KMS-11 (cell line): ENCODE measurements at regions not wholly inside any gene's neighbourhood (a gene's known extent, or its start where the extent isn't known, plus 50 kb on each side); places are given as distances from the start of the nearest gene placed in this dataset.

Experiments used
- H2AFZ ChIP-seq: fragments of 200-600 bp; sonication (generic); 2 replicates; pipeline ENCODE4 v1.6.1; 2016; ENCODE audit warnings: antibody characterized with exemption, mixed run types, low read depth
- H3K27ac ChIP-seq: fragments of 200-600 bp; sonication (generic); 2 replicates; pipeline ENCODE4 v1.6.1; 2016; ENCODE audit warnings: mild to moderate bottlenecking, mixed run types
- H3K27me3 ChIP-seq: fragments of 200-600 bp; sonication (generic); 2 replicates; pipeline ENCODE4 v1.6.1; 2017; ENCODE audit warnings: mild to moderate bottlenecking, low read depth, mixed run types, moderate library complexity; ENCODE audit not compliant: insufficient read depth
- H3K36me3 ChIP-seq: fragments of 200-600 bp; sonication (generic); 2 replicates; pipeline ENCODE4 v1.6.1; 2017; ENCODE audit warnings: mild to moderate bottlenecking, mixed run types; ENCODE audit not compliant: insufficient read depth
- H3K4me1 ChIP-seq: fragments of 200-600 bp; sonication (generic); 2 replicates; pipeline ENCODE4 v1.6.1; 2016; ENCODE audit warnings: mild to moderate bottlenecking, low read depth, mixed run types; ENCODE audit not compliant: poor library complexity, severe bottlenecking
- H3K4me2 ChIP-seq: fragments of 200-600 bp; sonication (generic); 2 replicates; pipeline ENCODE4 v1.7.0; 2016; ENCODE audit warnings: mild to moderate bottlenecking, mixed run types
- H3K4me3 ChIP-seq: fragments of 200-600 bp; sonication (generic); IDR thresholded peaks from 2 replicates; pipeline ENCODE4 v1.6.1; 2017; ENCODE audit warnings: low read depth, low read length, mixed read lengths; ENCODE audit not compliant: insufficient read depth
- H3K79me2 ChIP-seq: fragments of 200-600 bp; sonication (generic); 2 replicates; pipeline ENCODE4 v1.6.1; 2016; ENCODE audit warnings: low read depth, mixed run types; ENCODE audit not compliant: insufficient read depth
- H3K9ac ChIP-seq: fragments of 200-600 bp; sonication (generic); 2 replicates; pipeline ENCODE4 v1.6.1; 2016; ENCODE audit warnings: mild to moderate bottlenecking, mixed run types
- H4K20me1 ChIP-seq: fragments of 200-600 bp; sonication (generic); 2 replicates; pipeline ENCODE4 v1.6.1; 2016; ENCODE audit warnings: mild to moderate bottlenecking, mixed run types; ENCODE audit not compliant: insufficient read depth
- CTCF ChIP-seq: fragments of 200-600 bp; sonication (generic); conservative IDR thresholded peaks from 2 replicates; pipeline ENCODE4 v1.6.1; 2017; ENCODE audit warnings: low read depth, mild to moderate bottlenecking, antibody characterized with exemption, low read length, moderate library complexity, mixed read lengths

GRCh38 chr17:73870068-73870467 lies 225.8 kb upstream of the SDK2 start:
- H3K4me3 ChIP-seq, result no peak overlapping the region
- no peaks in the 10 kb centered on the region for H4K20me1 ChIP-seq
- H3K4me2 ChIP-seq, result no peak overlapping the region
- H2AFZ ChIP-seq, result no peak overlapping the region
- H3K4me1 ChIP-seq, result no peaks in the 10 kb centered on the region
- H3K36me3 ChIP-seq, result no peaks in the 10 kb centered on the region
- H3K27ac ChIP-seq, result no peak overlapping the region
- no peak for TF ChIP-seq CTCF
- no peaks in the 10 kb centered on the region for H3K79me2 ChIP-seq
- no peak overlapping the region for H3K9ac ChIP-seq
- peaks cover 22% of the 10 kb centered on the region; the same call in 1 of the 2 replicates for H3K27me3 ChIP-seq

GRCh38 chr17:73870473-73870872 lies 226.2 kb upstream of the SDK2 start:
- peaks cover 21% of the 10 kb centered on the region; the same call in 1 of the 2 replicates for H3K27me3 ChIP-seq
- H4K20me1 ChIP-seq, result no peaks in the 10 kb centered on the region
- H3K79me2 ChIP-seq, result no peaks in the 10 kb centered on the region
- H3K4me1 ChIP-seq, result no peaks in the 10 kb centered on the region
- no peak overlapping the region for H3K9ac ChIP-seq
- H3K36me3 ChIP-seq, result no peaks in the 10 kb centered on the region
- H3K4me2 ChIP-seq, result no peak overlapping the region
- no peak overlapping the region for H3K4me3 ChIP-seq
- no peak for TF ChIP-seq CTCF
- no peak overlapping the region for H2AFZ ChIP-seq
- no peak overlapping the region for H3K27ac ChIP-seq

GRCh38 chr17:73872816-73873215 lies 228.6 kb upstream of the SDK2 start:
- Histone ChIP-seq H3K4me1 (no peaks in the 10 kb centered on the region), H3K27me3 (peaks cover 9% of the 10 kb centered on the region; the same call in 1 of the 2 replicates), H3K79me2 (no peaks in the 10 kb centered on the region), H3K4me2 (no peak overlapping the region), H3K27ac (no peak overlapping the region), H3K36me3 (no peaks in the 10 kb centered on the region), H3K9ac (no peak overlapping the region), H4K20me1 (no peaks in the 10 kb centered on the region), H3K4me3 (no peak overlapping the region), H2AFZ (no peak overlapping the region)
- TF ChIP-seq CTCF, result no peak

GRCh38 chr17:73874008-73874720 lies 229.9 kb upstream of the SDK2 start:
- H3K79me2 ChIP-seq, result no peaks in the 10 kb centered on the region
- no peak overlapping the region for H3K4me3 ChIP-seq
- TF ChIP-seq CTCF, result no peak
- H4K20me1 ChIP-seq, result no peaks in the 10 kb centered on the region
- no peak overlapping the region for H3K9ac ChIP-seq
- H2AFZ ChIP-seq, result no peak overlapping the region
- H3K4me1 ChIP-seq, result no peaks in the 10 kb centered on the region
- no peak overlapping the region for H3K27ac ChIP-seq
- no peaks in the 10 kb centered on the region for H3K36me3 ChIP-seq
- H3K4me2 ChIP-seq, result no peak overlapping the region
- peaks cover 20% of the 10 kb centered on the region for H3K27me3 ChIP-seq
